Activated CD8-positive, alpha-beta memory T cell treated with anti-CD3 and anti-CD28 coated beads for 4 hours (primary cell): ENCODE measurements at regions not wholly inside any gene's neighbourhood (a gene's known extent, or its start where the extent isn't known, plus 50 kb on each side); places are given as distances from the start of the nearest gene placed in this dataset.
"Not testable (repeated sequence)": the region's sequence is repeated elsewhere in the genome, so short reads cannot be mapped to it uniquely, and the experiment has no call there.

ENCODE experiments used
- DNase-seq, 2 donors: peaks; one replicate each; pipeline ENCODE4 v3.0.0-alpha.2; 2020; ENCODE audit warnings: low read depth in 2 of 2

GRCh38 chr4:122973465-122973864 lies 51.1 kb upstream of the NUDT6 start:
- no peak for DNase-seq

- no peak for DNase-seq
Measured at GRCh38 chr4:122976111-122976510, 53.7 kb upstream of the NUDT6 start.

- DNase-seq = no peak
Measured at GRCh38 chr4:122977103-122977502, 54.7 kb upstream of the NUDT6 start.

GRCh38 chr4:122978109-122978508 lies 55.7 kb upstream of the NUDT6 start:
- no peak for DNase-seq

- DNase-seq = no peak
Measured at GRCh38 chr4:122978789-122979188, 56.4 kb upstream of the NUDT6 start.

- no peak for DNase-seq
Measured at GRCh38 chr4:122980860-122981259, 58.5 kb upstream of the NUDT6 start.

- no peak for DNase-seq
Measured at GRCh38 chr4:122988696-122989095, 66.3 kb upstream of the NUDT6 start.

GRCh38 chr4:122990891-122991290 lies 68.5 kb upstream of the NUDT6 start:
- DNase-seq = no peak

- DNase-seq = no peak
Measured at GRCh38 chr4:122992057-122992456, 69.7 kb upstream of the NUDT6 start.

GRCh38 chr4:122992641-122993040 lies 70.2 kb upstream of the NUDT6 start:
- no peak for DNase-seq

- no peak for DNase-seq
Measured at GRCh38 chr4:122996350-122996749, 74.0 kb upstream of the NUDT6 start.

GRCh38 chr4:122997463-122998101 lies 75.2 kb upstream of the NUDT6 start:
- DNase-seq = no peak

- DNase-seq = not testable (repeated sequence)
Measured at GRCh38 chr4:123004079-123004478, 81.7 kb upstream of the NUDT6 start.

- DNase-seq = not testable (repeated sequence)
Measured at GRCh38 chr4:123005126-123005525, 82.7 kb upstream of the NUDT6 start.

- no peak for DNase-seq
Measured at GRCh38 chr4:123007679-123008078, 85.3 kb upstream of the NUDT6 start.

GRCh38 chr4:123012416-123012815 lies 90.0 kb upstream of the NUDT6 start:
- not testable (repeated sequence) for DNase-seq

GRCh38 chr4:123014038-123014437 lies 91.6 kb upstream of the NUDT6 start:
- no peak for DNase-seq

- DNase-seq = no peak
Measured at GRCh38 chr4:123017078-123017477, 94.7 kb upstream of the NUDT6 start.

- DNase-seq = no peak
Measured at GRCh38 chr4:123017636-123018395, 95.4 kb upstream of the NUDT6 start.

- no peak for DNase-seq
Measured at GRCh38 chr4:123018396-123018775, 96.0 kb upstream of the NUDT6 start.

- DNase-seq = no peak
Measured at GRCh38 chr4:123020285-123020684, 97.9 kb upstream of the NUDT6 start.

- DNase-seq = no peak
Measured at GRCh38 chr4:123023647-123024046, 101.2 kb upstream of the NUDT6 start.

GRCh38 chr4:123024710-123025109 lies 102.3 kb upstream of the NUDT6 start:
- DNase-seq = no peak

- DNase-seq = no peak
Measured at GRCh38 chr4:123025398-123025797, 103.0 kb upstream of the NUDT6 start.
